ENCODE measurements at regions not wholly inside any gene's neighbourhood (a gene's known extent, or its start where the extent isn't known, plus 50 kb on each side); places are given as distances from the start of the nearest gene placed in this dataset.

DNA sequence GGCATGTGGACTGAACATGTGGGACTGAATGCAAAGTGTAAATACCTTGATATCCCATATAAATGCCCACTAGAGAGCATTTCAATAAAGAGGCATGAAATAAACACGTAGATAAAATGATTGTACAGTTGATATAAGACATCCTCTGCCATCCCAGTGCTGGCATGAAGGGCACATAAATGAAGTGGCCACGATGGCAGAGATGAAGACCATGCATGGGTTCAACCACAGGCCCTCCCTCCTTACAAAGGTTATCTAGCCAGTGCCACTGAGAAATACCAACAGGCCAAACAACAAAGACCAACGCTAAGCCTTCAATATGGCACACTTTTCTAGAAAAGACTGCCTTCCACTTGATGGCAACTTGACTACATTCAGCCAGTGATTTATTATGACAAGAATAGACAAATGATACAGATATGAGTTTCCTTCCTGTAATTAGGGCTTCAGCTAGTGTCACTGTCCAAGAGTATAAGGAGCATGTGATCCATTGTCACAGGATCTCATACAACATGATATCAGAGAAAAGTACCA lies 493.9 kb upstream of the MAP2 start:
- ChIA-PET POLR2A (no interaction called here), CTCF (no interaction called here)
- no peak for ATAC-seq
- Histone ChIP-seq H3K36me3 (ENCODE audit: control insufficient read depth, insufficient read depth, low read length) (no peaks in the 10 kb centered on the region), H3K4me3 (ENCODE audit: low read depth in 2 of 2, low read length in 2 of 2) (no peak overlapping the region), H3K4me1 (ENCODE audit: control insufficient read depth, insufficient read depth, low read length) (no peaks in the 10 kb centered on the region), H3K9me3 (ENCODE audit: control insufficient read depth, insufficient read depth, low read depth, low read length) (no peaks in the 10 kb centered on the region), H3K27ac (ENCODE audit: low read length) (no peak overlapping the region), H3K27me3 (ENCODE audit: control insufficient read depth, insufficient read depth, low read length) (no peaks in the 10 kb centered on the region)
- BruUV-seq (replicated peaks): no TSS peak
- in situ Hi-C loops (cut with HindIII; ENCODE audit: low pct_unique_long_range_greater_than_20kb, low sequenced_read_pairs) (no loop called here), intact Hi-C loops (cut with micrococcal nuclease; ENCODE audit: unreplicated experiment) (no loop called here)
- DNase-seq (ENCODE audit: low read depth, low spot score): no peak
- TF ChIP-seq SIN3A (IDR thresholded peaks at IDR 0.05; ENCODE audit: borderline replicate concordance, insufficient read depth, low read depth, low read length): no peak
- TF ChIP-seq, protein P1, sequence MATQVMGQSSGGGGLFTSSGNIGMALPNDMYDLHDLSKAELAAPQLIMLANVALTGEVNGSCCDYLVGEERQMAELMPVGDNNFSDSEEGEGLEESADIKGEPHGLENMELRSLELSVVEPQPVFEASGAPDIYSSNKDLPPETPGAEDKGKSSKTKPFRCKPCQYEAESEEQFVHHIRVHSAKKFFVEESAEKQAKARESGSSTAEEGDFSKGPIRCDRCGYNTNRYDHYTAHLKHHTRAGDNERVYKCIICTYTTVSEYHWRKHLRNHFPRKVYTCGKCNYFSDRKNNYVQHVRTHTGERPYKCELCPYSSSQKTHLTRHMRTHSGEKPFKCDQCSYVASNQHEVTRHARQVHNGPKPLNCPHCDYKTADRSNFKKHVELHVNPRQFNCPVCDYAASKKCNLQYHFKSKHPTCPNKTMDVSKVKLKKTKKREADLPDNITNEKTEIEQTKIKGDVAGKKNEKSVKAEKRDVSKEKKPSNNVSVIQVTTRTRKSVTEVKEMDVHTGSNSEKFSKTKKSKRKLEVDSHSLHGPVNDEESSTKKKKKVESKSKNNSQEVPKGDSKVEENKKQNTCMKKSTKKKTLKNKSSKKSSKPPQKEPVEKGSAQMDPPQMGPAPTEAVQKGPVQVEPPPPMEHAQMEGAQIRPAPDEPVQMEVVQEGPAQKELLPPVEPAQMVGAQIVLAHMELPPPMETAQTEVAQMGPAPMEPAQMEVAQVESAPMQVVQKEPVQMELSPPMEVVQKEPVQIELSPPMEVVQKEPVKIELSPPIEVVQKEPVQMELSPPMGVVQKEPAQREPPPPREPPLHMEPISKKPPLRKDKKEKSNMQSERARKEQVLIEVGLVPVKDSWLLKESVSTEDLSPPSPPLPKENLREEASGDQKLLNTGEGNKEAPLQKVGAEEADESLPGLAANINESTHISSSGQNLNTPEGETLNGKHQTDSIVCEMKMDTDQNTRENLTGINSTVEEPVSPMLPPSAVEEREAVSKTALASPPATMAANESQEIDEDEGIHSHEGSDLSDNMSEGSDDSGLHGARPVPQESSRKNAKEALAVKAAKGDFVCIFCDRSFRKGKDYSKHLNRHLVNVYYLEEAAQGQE (IDR thresholded peaks at IDR 0.05; ENCODE audit: insufficient read depth in 1 of 2, low read depth in 2 of 2, low read length in 1 of 2): no peak
- no peak for TF ChIP-seq CTCF (IDR thresholded peaks at IDR 0.05)
- no peak for TF ChIP-seq TCF7L2 (IDR thresholded peaks at IDR 0.05; ENCODE audit: low read depth, low read length)

DNA sequence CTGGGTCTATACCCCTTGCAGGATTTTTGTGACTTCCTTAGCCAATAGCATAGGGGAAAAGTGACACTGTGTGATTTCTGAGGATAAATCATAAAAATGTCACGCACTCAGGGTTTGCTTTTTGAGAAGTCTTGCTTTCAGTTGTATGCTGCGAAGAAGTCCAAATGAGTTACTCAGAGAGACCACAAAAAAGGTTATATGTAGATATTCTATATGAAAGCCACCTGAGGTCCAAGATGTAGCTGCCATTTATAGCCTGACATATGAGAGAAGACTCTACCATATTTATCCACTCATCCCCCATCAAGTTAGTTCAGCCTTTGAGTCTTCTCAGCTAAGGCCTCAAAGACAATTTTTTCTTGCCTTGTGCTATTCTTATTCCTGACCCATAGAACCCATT lies 488.3 kb upstream of the MAP2 start:
- TF ChIP-seq, protein P1 (IDR thresholded peaks at IDR 0.05; ENCODE audit: insufficient read depth in 1 of 2, low read depth in 2 of 2, low read length in 1 of 2): no peak
- TF ChIP-seq CTCF (IDR thresholded peaks at IDR 0.05) (no peak), TCF7L2 (IDR thresholded peaks at IDR 0.05; ENCODE audit: low read depth, low read length) (no peak), POLR2AphosphoS5 (IDR thresholded peaks at IDR 0.05; ENCODE audit: low read depth, low read length) (no peak), SIN3A (IDR thresholded peaks at IDR 0.05; ENCODE audit: borderline replicate concordance, insufficient read depth, low read depth, low read length) (no peak)
- ChIA-PET CTCF (no interaction called here), POLR2A (no interaction called here)
- DNase-seq (ENCODE audit: low read depth, low spot score): no peak
- Histone ChIP-seq H3K36me3 (ENCODE audit: control insufficient read depth, insufficient read depth, low read length) (no peaks in the 10 kb centered on the region), H3K27me3 (ENCODE audit: control insufficient read depth, insufficient read depth, low read length) (no peaks in the 10 kb centered on the region), H3K4me1 (ENCODE audit: control insufficient read depth, insufficient read depth, low read length) (no peaks in the 10 kb centered on the region), H3K4me3 (ENCODE audit: low read depth in 2 of 2, low read length in 2 of 2) (no peak overlapping the region), H3K27ac (ENCODE audit: low read length) (no peak overlapping the region), H3K9me3 (ENCODE audit: control insufficient read depth, insufficient read depth, low read depth, low read length) (no peaks in the 10 kb centered on the region)
- in situ Hi-C loops (cut with HindIII; ENCODE audit: low pct_unique_long_range_greater_than_20kb, low sequenced_read_pairs): no loop called here
- no peak for ATAC-seq
- BruUV-seq (replicated peaks): no TSS peak
- intact Hi-C loops (cut with micrococcal nuclease; ENCODE audit: unreplicated experiment): no loop called here
